ENCODE measurements at regions not wholly inside any gene's neighbourhood (a gene's known extent, or its start where the extent isn't known, plus 50 kb on each side); places are given as distances from the start of the nearest gene placed in this dataset.
A peak's percentile ranks its signal among the peaks of the same experiment; 100 is the strongest.

DNA sequence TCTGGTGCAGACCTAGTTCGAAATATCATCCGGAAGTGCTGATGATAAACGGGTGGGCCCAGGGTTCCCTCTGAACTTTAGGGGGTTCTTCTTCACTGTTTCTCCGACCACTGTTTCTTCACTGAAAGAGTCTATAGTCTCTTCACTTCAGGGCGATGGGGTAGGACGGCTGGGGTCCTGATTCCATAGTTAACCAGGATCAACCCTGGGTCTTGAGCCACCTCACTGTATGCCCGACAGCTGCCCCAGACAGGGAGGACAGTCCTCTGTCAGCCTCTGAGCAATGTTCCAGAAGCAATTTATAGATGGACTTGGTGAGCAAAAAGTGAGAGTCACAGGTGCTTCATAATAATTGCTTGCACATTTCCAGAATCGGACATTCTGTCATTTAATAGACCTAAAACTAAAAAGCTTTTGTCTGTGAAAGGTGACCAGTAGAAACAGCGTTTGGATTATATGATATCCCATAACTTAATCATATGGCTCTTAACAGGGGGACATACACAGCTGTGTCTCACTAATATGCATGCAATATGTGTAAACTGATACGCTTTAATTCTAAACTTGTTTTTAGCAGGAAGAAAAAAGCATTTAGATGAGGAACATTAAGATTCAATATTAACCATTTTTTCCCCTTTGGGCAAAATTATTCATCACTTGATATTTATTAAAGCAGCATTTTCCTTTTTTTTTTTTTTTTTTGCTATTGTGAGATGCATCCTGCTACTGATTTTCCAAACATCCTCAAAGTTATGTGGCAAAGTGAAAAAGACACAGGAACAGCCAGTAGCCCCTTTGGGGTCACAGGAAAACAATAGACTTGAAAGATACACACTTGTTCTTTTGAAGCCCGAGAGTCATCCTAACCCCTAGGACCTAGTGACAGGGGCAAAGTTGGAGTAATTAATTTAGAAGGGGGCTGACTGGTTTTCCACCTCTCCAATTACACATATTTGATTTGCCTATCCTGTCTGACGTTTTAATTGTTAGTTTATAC lies 277.0 kb downstream of the ZNF536 start:
- DNase-seq, result peak; percentile 69

DNA sequence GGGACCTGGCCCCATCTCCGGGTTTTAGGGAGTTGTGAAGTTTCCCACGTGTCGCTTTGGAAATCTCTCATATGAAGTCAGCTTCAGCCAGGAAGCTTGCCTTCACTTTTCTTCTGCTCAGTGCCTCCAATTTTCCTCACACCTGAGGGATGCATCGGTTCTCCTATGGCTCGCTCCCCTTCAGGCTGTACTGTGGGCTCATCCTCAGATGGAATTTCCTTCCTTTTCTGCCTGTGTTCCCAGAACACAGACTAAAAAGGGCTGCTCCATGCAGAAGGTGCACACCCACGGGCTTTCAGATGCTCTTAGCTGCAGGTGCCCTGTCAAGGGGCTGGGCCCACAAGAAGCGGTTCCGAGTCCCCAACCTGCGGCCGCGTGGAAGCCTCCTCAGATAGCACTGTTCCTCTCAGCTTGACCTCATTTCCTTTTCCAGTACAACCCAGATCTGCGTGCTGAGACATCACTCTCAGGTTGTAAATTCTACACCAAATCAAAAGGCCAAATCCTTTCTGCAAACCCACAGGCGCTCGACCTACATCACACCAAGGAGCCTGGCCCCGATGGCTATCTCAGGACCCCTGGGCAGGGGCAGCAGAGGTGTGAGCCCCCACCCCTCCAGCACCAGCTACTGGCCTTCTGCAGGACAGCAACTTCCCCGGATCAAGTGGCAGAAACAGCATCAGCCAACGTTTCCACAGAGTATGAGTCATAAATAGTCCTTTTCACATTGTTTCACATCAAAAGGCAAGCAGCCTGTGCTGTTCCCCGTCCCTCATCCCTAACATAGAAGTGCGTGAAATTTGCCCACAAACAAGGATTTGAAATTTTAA lies 275.9 kb downstream of the ZNF536 start:
- no peak for DNase-seq

DNA sequence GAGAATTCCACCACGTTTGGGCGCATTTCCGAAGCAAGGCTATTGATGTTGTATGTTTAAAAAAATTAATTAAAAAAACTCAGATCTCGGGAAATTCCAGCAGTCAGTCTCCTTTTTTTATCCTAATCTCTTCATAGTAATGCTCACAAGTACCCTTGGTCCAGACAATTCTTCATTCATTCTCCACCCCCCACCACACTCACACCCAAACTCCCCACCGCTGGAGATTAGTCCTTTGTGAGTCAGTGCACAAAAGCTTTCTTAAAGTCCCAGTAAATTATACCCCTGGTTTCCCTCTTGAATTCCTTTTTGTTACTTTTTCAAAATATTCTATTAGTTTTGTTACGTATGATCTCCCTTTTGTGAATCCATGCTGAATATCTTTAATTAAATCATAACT lies 274.6 kb downstream of the ZNF536 start:
- no peak for DNase-seq

DNA sequence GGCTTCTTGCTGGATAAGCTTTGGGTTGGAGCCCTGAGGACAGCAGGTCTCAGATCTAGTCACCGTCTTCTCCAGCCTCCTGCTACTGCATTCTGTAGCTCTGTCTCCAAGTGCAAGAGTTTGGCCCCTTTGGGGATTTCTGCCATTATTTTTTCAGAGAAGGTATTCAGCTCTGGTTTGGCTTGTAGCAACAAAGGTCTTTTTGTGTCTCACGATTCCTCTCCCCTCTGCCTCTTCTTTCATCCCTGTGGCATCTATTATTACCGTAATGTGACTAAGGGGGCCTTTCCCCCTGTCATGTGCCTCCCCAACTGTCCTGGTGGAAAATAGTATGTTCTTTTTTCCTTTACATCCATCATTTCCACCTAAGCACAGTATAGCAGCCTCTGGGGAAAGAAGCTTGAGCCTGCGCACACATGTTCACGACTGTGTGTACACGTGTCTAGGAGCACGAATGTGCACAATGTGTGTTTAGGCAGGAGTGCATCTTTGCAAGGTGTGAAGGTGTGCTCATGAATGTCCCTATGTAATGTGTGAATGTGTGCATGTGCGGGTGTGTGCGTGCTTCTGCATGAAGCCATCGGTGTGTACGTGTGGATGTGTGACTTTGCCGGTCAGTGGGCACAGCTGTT lies 273.9 kb downstream of the ZNF536 start:
- DNase-seq, result no peak

DNA sequence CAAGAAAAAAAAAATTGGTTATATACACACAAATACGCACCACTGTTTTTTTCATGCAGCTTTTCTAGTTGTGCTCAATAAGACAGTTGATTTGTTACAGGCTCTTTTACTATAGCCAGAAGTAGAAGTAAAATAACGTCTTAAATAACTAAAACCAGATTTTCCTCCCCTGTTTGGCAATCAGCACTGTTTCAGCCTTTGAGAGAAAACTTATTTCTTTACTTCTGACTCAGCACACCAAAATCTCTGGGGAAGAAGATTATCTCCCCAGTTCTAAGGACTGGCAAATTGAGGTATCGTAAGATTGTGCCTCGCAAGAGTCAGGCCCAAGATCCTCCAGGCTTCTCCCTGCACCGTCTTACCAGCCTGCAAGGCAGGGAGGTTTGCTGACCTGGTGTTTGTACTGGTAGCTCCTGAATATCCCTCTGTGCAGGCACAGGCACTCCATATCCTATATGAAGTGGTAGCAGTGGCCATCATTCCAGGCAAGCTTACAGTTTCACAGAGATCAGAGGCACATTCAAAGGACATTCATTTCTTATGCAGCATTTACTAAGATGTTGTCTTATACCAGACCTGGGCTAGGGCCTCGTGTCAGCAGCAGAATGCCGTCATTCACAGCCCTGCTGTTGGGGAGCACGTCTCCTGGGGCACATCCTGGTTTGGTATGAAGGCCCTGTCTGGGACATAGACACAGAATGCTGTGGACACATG lies 268.2 kb downstream of the ZNF536 start:
- DNase-seq, result no peak

DNA sequence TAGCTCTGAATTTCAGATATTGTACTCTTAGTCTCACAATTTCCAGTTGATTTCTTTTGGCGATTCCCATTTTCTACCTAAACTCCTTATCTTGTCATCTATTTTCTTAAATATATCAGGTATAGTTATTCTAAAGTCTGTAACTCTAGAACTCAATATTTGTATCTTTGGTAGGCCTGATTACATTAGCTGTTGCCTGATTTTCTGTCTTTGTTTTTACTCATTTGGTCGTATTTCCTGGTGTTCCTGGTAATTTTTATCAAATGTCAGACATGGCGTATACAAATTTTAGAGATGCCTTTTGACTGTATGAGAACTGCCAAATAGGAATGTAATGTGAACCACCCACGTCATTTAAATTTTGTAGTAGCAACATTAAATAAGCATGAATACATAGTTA lies 266.7 kb downstream of the ZNF536 start:
- no peak for DNase-seq

DNA sequence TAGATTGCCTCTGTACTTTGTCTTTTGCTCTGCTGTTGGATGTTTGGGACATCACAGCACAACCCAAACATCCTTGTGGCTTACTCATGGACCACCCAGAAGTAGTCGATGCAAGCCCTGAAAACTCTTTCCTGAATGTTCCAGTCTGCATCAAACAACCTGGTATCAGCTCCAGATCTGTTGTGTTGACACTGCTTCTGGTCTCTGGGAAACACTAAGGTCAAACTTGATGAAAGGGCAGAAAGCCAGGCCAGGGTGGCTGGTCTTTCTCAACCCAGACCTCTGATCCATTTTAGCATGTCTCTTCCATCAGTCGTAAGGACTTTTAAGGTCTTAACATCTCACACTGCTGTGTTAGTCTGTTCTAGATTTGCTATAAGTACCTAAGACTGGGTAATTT lies 265.7 kb downstream of the ZNF536 start:
- DNase-seq, result no peak

DNA sequence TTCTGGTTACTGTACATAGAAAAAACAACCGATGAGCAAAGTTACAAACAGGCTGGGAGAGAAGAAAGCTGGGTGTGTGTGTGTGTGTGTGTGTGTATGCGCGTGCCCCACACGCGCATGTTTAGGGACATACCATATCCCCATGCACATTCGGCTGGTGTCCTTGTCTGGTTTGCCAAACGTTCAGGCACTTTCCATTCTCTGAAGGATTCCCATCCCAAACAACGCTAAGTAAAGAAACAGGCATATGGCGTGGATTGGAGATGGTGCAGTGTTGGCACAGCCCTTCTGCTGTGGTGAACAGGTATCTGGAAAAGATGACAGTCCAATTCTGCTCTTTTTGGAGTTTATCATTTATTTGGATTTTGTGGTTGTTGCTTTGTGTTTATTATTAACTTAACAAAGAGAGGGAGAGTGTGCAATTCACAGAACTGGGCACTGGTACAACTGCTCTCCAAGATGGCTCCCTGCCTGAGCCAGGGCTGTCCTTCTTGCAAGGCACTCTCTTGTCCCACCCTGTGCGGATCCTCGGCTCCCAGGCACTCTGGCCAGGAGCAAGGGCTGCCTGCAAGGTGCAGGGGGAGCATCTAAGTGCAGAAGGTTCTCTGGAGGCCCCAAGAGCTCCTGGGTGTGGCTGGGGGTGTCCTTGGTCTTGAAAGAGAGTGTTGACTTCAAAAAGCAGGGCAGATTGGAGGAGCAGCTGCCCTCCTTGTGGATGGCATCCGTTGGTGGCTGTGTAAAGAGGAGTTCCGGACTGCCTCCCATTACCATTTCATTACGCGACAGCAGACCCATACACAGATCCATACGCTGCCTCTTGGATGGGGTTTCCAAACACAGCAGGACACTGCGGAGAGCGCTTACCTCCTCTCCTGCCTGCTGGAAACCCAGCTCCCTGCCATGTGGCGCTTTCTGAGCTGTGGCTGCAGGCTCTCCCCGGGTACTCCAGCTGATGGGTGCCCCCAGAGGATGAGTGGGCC lies 263.1 kb downstream of the ZNF536 start:
- DNase-seq, result no peak

DNA sequence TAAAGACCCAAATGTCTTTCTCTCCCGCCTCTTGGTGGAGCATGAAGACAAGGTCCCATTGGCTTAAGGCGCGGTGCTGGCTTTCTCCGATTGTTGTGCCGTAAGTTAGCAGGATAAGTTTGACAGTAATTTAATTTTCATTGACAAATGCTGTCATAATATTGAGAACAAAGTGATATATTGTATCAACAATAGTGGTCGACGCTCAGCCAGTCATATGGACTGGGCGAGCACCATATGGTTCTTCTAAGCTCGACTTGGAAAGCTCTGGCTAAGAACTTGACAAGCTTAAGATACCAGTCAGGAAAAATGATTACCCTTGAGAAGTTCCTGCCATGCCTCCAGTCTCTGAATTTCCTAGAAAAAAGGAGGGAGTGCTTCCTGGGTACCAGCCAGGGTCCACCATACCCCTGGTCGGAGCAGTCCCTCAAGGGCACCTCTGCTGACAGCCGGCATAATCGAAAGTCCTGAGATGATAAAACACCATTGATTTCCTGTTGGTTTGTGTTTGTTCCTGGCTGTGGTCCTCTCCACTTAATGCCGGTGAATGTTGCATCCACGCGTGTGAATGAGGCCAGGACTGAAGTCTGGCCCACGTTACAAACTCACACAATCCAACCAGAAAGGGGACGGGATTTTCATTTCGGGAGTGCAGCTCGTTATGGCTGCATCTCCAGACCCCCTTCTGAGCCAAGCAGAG lies 262.1 kb downstream of the ZNF536 start:
- DNase-seq, result no peak

DNA sequence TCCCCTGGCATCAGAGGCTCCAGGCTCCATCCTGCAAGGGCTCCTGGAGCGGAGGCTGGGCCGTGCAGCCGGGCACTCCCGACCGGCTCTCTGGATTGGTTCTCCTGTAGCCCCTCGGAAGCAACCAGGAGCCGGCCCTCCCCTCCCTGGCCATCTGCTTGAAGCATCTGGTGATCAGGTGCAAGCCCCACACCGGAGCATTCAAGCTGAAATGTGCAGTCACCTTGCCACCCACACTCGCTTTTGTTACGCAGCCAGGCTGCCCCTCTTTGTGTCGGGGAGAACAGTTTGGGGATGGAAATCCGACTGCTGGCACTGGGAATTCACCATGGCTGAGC lies 258.8 kb downstream of the ZNF536 start:
- DNase-seq, result no peak

DNA sequence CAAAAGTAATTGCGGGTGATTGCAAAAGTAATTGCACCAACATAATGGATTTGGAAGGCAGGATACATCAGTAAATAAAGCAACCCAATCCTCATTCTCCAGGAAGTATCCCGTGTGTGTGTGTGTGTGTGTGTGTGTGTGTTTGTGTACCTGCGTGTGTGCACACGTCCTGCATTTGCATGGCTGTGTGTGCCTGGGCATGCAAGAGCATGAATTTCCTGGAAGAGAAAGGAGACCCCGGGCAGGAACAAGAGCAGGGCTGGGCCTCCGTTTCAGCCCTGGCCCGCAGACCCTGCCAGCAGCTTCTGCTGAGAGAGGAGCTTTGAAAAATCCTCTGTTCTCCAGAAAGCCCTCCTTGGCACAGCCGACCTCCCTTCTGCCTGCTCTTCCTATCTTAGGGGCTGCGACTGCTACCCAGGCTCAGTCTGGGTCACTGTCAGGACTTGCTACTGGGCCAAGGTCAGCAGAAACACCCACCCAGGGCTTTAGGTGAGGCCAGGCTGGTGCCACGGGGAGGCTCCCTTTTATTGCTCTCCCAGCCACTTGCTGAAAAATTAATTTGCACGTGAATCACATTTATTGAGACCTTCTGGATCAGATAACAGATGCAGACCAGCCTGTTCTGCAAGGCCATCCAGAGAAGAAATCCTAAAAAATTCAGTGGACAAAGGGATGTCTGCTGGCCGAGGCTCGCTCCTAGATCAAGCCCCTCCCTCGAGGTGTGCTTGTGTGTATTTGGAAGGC lies 258.3 kb downstream of the ZNF536 start:
- peak; percentile 92 for DNase-seq

DNA sequence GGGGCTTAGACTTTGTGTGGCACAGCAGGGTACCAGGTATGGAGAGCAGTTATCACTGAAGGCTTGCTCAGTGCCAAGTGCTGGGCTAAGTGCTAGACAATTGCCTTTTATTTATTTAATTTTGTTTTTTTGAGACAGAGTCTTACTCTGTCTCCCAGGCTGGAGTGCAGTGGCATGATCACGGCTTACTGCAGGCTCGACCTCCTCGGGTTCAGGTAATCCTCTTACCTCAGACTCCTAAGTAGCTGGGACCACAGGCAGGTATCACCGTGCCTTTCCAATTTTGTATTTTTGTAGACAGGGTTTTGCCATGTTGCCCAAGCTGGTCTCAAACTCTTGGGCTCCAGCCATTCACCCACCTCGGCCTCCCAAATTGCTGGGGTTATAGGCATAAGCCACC lies 256.9 kb downstream of the ZNF536 start:
- DNase-seq, result no peak

DNA sequence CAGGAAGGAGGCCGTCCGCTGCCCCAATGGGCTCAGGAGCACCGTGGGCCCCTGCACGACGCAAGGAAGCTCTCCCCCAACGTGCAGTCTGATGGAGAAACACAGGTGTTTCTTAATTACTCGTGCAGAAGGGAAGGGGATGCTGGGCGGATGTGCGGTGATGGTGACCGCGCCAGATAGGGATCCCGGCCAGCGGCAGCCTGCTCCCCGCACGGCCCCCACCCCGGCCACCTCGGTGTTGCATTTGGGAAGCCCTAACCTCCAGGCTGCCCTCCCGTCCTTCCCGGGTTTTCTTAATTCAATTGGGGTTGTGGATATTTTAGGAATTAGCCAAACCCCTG lies 254.4 kb downstream of the ZNF536 start:
- DNase-seq, result no peak

DNA sequence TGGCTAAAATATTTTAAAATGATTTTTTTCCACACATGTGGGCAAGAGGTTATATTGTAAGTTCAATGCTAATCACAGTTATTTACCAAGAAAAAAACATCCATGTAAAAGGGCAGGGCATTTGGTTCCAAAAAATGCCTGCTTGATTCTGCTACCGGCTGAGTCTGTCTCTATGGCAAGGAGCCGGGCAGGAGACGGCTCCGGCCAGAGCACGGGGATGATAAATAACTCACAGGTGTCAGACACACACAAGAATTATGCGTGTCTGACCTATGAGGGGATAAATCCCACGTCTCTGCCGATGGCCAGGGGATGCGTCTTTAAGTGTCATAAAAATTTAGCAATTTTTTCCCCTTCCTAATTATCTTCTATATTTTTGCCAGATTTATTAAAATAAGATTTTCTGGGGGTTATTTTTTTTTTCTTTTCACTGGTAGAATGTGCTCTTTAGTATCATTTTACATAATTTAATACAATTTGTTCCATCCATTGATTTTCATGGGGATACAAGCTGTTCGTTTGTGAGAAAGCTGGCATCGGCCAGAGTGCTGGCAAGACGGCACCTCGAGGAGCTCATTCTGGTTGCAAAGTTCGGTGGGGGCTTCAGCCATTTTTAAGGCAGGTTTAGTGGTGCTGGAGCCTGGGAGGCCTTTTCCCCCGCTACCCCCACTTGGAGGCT lies 253.9 kb downstream of the ZNF536 start:
- no peak for DNase-seq

DNA sequence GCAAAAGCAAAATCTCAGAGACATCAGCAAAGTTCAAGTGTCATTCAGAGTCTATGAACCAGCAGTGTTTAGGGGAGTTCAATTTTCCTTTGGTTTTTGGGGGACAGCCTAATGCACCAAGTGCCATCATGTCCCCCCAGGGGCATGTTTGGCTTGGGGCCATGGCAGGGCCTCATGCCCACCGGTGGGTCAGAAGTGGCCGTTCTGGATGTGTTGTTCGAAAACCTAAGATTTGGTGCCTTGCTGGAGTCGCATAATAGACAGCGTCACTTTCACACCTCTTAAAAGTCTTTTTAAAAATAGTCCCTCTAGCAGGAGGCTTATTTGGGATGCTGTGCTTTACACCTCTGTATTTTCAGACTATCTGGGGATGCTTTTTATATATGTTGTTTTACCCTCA lies 250.1 kb downstream of the ZNF536 start:
- no peak for DNase-seq

DNA sequence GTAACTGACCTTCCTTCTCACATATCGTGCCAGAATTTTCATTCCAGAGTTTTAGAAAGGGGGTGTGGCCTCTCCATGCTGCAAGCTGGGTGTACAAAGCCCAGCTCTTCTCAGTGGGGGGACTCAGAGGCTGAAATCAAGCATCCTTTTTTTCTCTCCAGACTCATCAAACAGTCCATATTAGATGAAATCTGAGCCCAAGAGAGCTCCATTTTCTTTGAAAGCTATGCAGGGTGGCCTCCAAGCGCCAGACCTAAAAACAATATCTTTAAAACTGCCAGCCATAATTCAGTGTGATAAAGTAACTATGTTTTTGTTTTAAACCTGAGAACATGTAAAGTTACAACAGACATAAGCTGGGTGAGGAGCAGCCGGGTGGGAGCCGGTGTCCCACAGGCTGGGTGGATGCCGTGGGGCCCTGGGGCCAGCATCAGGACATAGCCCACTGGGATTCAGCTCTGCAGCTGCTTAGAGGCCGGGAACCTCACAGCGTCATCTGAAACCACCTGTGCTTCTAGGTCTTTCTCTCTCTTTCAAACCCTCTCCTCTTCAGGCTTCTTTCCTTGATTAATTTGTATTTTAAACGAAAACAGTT lies 249.2 kb downstream of the ZNF536 start:
- no peak for DNase-seq

DNA sequence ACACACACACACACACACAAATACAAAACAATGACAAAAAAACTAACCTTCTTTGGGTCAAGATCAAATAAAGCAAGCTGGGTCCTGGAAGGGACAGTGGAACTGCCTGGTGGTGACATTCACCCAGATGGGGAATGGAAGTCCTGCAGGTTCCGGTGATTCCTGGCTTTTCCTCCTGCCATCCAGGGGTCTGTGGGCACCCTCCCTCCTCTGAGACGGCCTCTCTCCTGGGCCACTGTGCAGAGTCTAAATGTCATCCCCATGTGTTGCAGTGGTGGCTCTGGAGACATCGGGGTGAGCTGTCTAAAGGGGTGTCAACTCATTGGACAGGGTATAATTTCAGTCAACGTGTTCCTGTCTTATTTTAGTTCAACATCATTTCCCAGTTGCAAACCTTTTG lies 248.2 kb downstream of the ZNF536 start:
- DNase-seq, result no peak

DNA sequence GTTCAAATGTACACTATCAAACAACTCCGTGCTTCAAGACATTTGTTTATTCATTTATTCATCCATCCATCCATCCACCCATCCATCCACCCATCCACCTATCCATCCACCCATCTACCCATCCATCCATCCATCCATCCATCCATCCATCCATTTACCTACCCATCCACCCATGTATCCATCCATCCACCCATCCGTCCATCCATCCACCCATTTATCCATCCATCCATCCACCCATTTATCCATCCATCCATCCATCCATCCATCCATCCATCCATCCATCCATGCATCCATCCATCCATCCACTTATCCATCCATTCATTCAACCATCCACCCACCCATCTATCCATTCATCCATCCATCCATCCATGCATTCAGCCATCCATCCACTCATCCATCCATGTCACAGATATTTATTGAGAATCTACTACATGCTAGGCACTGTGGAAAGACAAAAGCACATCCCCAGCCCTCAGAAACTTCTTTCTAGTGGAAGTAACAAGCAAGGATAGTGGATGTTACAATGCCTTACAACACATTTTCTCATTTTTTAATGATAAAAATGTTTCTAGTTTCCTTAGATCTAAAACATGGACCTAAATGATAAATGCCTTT lies 237.6 kb downstream of the ZNF536 start:
- no peak for DNase-seq

DNA sequence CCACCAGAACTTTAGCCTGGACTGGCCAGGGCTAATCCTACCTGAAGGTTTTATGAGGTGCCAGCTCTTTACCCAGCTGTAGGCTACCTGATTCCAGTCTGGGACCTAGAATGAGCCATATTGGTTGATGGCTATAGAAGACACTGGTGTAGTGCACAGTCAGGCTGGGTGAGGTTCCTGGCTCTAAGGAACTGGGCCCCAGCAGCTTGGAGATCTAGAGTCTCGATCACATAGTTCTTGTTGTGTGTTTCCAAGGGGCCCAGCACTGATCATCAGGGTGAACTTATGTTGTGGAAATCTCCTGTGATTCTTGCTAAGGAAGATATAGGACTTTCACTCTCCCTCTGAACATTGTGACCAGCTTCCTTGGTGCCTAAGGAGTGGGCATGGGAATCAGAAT lies 236.3 kb downstream of the ZNF536 start:
- DNase-seq, result no peak

Data from NCI-H526 treated with DMSO at 0.1 percent for 48 hours (cell line).